Kidney (tissue), 13 donors: ENCODE measurements at regions not wholly inside any gene's neighbourhood (a gene's known extent, or its start where the extent isn't known, plus 50 kb on each side); places are given as distances from the start of the nearest gene placed in this dataset.

ENCODE experiments used
- DNase-seq, 5 donors: peaks; one replicate each; pipeline ENCODE4 v3.0.0-alpha.2; 2013 to 2020
- FAIRE-seq: peaks from 2 replicates; lab custom pipeline; 2012; peaks lifted over from hg19 to GRCh38; lab: Jason Lieb, UNC
- H3K27ac ChIP-seq, 2 donors: one replicate each; pipeline ENCODE4 v1.7.0; 2013; ENCODE audit warnings: low read depth in 2 of 2, low read length in 2 of 2, inconsistent platforms in 1 of 2
- H3K27me3 ChIP-seq: one replicate; pipeline ENCODE4 v1.7.1; 2013; ENCODE audit warnings: low read length, inconsistent platforms; ENCODE audit not compliant: control insufficient read depth, insufficient read depth
- H3K36me3 ChIP-seq, 3 donors: one replicate each; pipeline versions ENCODE4 v1.7.0 to v1.7.1; 2013; ENCODE audit warnings: low read length in 3 of 3, control low read depth in 1 of 3, inconsistent platforms in 1 of 3; ENCODE audit not compliant: insufficient read depth in 3 of 3, control insufficient read depth in 2 of 3
- H3K4me1 ChIP-seq, 3 donors: one replicate each; pipeline versions ENCODE4 v1.7.0 to v1.7.1; 2013; ENCODE audit warnings: low read length in 3 of 3, inconsistent platforms in 1 of 3, low read depth in 1 of 3; ENCODE audit not compliant: control insufficient read depth in 2 of 3, insufficient read depth in 2 of 3
- H3K4me3 ChIP-seq, 3 donors: one replicate each; pipeline versions ENCODE4 v1.7.0 to v1.8.1; 2013; ENCODE audit warnings: low read length in 3 of 3, control low read depth in 1 of 3, inconsistent platforms in 1 of 3
- H3K9ac ChIP-seq, 3 donors: one replicate each; pipeline versions ENCODE4 v1.7.0 to v1.7.1; 2013; ENCODE audit warnings: low read length in 3 of 3, control low read depth in 1 of 3, inconsistent platforms in 1 of 3
- H3K9me3 ChIP-seq, 3 donors: one replicate each; pipeline versions ENCODE4 v1.7.0 to v1.7.1; 2013; ENCODE audit warnings: low read length in 3 of 3, control low read depth in 1 of 3, inconsistent platforms in 1 of 3; ENCODE audit not compliant: control insufficient read depth in 2 of 3, insufficient read depth in 1 of 3
- CTCF ChIP-seq: IDR thresholded peaks from 3 replicates; pipeline ENCODE4 v1.5.1; 2012; ENCODE audit warnings: mild to moderate bottlenecking, moderate library complexity, borderline replicate concordance; ENCODE audit not compliant: insufficient read depth; ENCODE audit errors: extremely low read depth
- intact Hi-C: fragments of 100-400 bp; cut with DNase I; formaldehyde crosslinking; loops from one replicate; pipeline ENCODE4 v1.11.1; 2022
- donor health status: control.
- donor health status: control.
- donor health status: control.
- donor health status: control.
- donor health status: control.
- donor health status: DM: yes; HTN: yes; CAD: no.
- donor health status: Normal renal cell carcinoma (clear cell type).

- Histone ChIP-seq H3K27ac (no peak overlapping the region), H3K9me3 (no peaks in the 10 kb centered on the region)
- no peak for FAIRE-seq
These were observed 146.5 kb downstream of the COPS8 start for GRCh38 chr2:237232166-237232565.

GRCh38 chr2:237234268-237234667 is 148.6 kb downstream of the COPS8 start:
- intact Hi-C loops: no loop called here
- H3K27ac ChIP-seq: no peak overlapping the region
- FAIRE-seq (no peak), DNase-seq (no peak)
- no peaks in the 10 kb centered on the region for H3K27me3 ChIP-seq
- no peaks in the 10 kb centered on the region for H3K9me3 ChIP-seq
- H3K36me3 ChIP-seq: no peaks in the 10 kb centered on the region
- no peak overlapping the region for H3K9ac ChIP-seq
- TF ChIP-seq CTCF: no peak
- H3K4me3 ChIP-seq: no peak overlapping the region
- peaks cover 0 to 2% (median 0%) of the 10 kb centered on the region in 3 donors for H3K4me1 ChIP-seq

More at GRCh38 chr2:237232166-237232565, 146.5 kb downstream of the COPS8 start:
- Histone ChIP-seq H3K9ac (no peak overlapping the region), H3K27me3 (no peaks in the 10 kb centered on the region), H3K4me1 (peaks cover 0 to 2% (median 0%) of the 10 kb centered on the region in 3 donors), H3K36me3 (no peaks in the 10 kb centered on the region), H3K4me3 (no peak overlapping the region)
- no peak for TF ChIP-seq CTCF
- no peak for DNase-seq
- intact Hi-C loops: no loop called here

- intact Hi-C loops: no loop called here
- H3K9ac ChIP-seq: no peak overlapping the region
- H3K27me3 ChIP-seq: no peaks in the 10 kb centered on the region
- no peaks in the 10 kb centered on the region for H3K36me3 ChIP-seq
- peak in 1 of 5 donors; percentile 46 for DNase-seq
- TF ChIP-seq CTCF: no peak
- peak; percentile 71 for FAIRE-seq
- no peak overlapping the region for H3K4me3 ChIP-seq
- no peaks in the 10 kb centered on the region for H3K9me3 ChIP-seq
- no peak overlapping the region for H3K27ac ChIP-seq
- peaks cover 0 to 2% (median 0%) of the 10 kb centered on the region in 3 donors for H3K4me1 ChIP-seq
These were observed 149.8 kb downstream of the COPS8 start for GRCh38 chr2:237235383-237236095.

GRCh38 chr2:237236188-237236587 is 150.5 kb downstream of the COPS8 start:
- intact Hi-C loops: no loop called here
- DNase-seq (no peak), FAIRE-seq (no peak)
- no peak overlapping the region for H3K27ac ChIP-seq
- peaks cover 0 to 4% (median 0%) of the 10 kb centered on the region in 3 donors for H3K9me3 ChIP-seq
- H3K4me1 ChIP-seq: peaks cover 0 to 2% (median 0%) of the 10 kb centered on the region in 3 donors
- TF ChIP-seq CTCF: no peak
- H3K9ac ChIP-seq: no peak overlapping the region
- H3K36me3 ChIP-seq: no peaks in the 10 kb centered on the region
- no peaks in the 10 kb centered on the region for H3K27me3 ChIP-seq
- H3K4me3 ChIP-seq: no peak overlapping the region
